ENCODE measurements at regions not wholly inside any gene's neighbourhood (a gene's known extent, or its start where the extent isn't known, plus 50 kb on each side); places are given as distances from the start of the nearest gene placed in this dataset.

- H3K9me3 ChIP-seq = no peaks in the 10 kb centered on the region
- H3K27me3 ChIP-seq = no peaks in the 10 kb centered on the region
- H3K4me1 ChIP-seq = no peaks in the 10 kb centered on the region
- no peak for TF ChIP-seq POLR2A (IDR thresholded peaks at IDR 0.05)
- TF ChIP-seq, protein P1, sequence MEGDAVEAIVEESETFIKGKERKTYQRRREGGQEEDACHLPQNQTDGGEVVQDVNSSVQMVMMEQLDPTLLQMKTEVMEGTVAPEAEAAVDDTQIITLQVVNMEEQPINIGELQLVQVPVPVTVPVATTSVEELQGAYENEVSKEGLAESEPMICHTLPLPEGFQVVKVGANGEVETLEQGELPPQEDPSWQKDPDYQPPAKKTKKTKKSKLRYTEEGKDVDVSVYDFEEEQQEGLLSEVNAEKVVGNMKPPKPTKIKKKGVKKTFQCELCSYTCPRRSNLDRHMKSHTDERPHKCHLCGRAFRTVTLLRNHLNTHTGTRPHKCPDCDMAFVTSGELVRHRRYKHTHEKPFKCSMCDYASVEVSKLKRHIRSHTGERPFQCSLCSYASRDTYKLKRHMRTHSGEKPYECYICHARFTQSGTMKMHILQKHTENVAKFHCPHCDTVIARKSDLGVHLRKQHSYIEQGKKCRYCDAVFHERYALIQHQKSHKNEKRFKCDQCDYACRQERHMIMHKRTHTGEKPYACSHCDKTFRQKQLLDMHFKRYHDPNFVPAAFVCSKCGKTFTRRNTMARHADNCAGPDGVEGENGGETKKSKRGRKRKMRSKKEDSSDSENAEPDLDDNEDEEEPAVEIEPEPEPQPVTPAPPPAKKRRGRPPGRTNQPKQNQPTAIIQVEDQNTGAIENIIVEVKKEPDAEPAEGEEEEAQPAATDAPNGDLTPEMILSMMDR (IDR thresholded peaks at IDR 0.05) = no peak
- H3K4me3 ChIP-seq = no peak overlapping the region
- H3K27ac ChIP-seq = no peak overlapping the region
- no peaks in the 10 kb centered on the region for H3K36me3 ChIP-seq
- WGBS, 4 donors = 94 to 98% (median 96%) methylated on average over 10 of the region's 10 CpGs
- intact Hi-C loops (cut with DNase I) = no loop called here
- DNase-seq (no peak), ATAC-seq (no peak)
Observed at GRCh38 chr2:82819951-82820350, 1639.1 kb downstream of the SUCLG1 start.

DNA sequence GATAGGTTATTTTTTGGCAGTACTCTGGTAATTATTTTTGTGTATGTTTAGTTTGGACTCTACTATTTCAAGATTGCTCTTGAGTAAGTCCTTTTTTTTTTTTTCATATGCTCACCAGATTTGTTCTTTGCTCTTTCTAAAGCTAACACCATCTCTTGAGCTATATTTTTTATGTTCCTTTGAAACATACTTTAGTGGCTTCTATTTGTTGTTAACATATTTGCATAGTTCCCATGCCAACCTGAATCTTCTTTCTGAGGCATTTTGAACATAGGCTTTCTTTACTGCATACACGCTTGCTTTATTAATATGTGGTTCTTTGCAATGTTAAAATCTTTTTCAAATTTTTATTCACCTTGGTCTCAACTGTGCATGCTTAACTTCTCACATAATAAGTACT is 1644.9 kb downstream of the SUCLG1 start:
- ATAC-seq (no peak), DNase-seq (no peak)
- Histone ChIP-seq H3K9me3 (no peaks in the 10 kb centered on the region), H3K27ac (no peak overlapping the region), H3K4me1 (no peaks in the 10 kb centered on the region), H3K36me3 (no peaks in the 10 kb centered on the region), H3K27me3 (no peaks in the 10 kb centered on the region), H3K4me3 (no peak overlapping the region)
- WGBS, 4 donors = 89 to 100% (median 94%) methylated on average over 1 of the region's 1 CpG
- intact Hi-C loops (cut with DNase I) = no loop called here
- no peak for TF ChIP-seq POLR2A (IDR thresholded peaks at IDR 0.05)
- TF ChIP-seq, protein P1 (IDR thresholded peaks at IDR 0.05) = no peak

DNA sequence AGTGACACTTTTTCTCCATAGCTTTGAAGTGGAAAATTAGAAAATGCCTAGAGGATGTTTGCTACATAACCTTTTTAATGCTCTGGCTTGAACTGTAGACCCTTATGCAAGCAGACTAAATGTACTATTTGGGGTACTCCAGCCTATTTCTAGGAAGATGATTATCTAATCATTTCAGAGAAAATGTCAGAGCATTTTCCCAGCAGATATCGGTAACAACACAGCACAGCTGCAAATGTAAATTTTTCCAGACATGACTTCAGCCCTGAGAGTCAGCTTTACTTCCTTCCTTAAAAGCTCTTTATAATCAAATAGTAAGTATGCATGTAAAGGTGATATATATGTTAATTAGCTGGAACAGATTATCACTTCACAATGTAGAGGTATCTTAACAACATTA is 1647.1 kb downstream of the SUCLG1 start:
- no peak overlapping the region for H3K4me3 ChIP-seq
- DNase-seq (no peak), ATAC-seq (no peak)
- H3K27me3 ChIP-seq = no peaks in the 10 kb centered on the region
- TF ChIP-seq POLR2A (IDR thresholded peaks at IDR 0.05) = no peak
- TF ChIP-seq, protein P1 (IDR thresholded peaks at IDR 0.05) = no peak
- H3K27ac ChIP-seq = no peak overlapping the region
- WGBS, 4 donors = 24 to 30% (median 28%) methylated on average over 1 of the region's 1 CpG
- H3K9me3 ChIP-seq = peaks cover 0 to 2% (median 0%) of the 10 kb centered on the region in 12 donors
- no peaks in the 10 kb centered on the region for H3K4me1 ChIP-seq
- intact Hi-C loops (cut with DNase I) = no loop called here
- no peaks in the 10 kb centered on the region for H3K36me3 ChIP-seq

DNA sequence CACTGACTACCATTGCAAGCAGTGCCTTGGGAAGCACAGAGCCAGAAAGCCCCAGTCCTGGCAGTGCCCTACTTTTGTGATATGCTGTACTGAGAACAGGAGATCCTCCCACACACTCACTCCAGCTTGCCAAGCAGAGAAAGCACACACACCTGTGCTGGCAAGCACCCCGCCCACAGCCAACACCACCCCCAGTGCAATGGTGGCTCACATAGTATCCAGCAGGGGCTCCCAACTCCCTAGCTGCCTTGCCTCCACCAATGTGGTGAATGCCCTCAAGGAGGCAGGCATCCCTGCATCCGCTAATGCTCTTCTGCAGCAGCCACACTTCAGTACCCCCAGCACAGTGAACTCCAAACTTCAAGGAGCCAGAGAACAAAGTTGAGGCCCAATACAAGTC is 1655.8 kb downstream of the SUCLG1 start:
- 80 to 100% (median 95%) methylated on average over 2 of the region's 2 CpGs for WGBS, 4 donors
- DNase-seq = no peak
- TF ChIP-seq POLR2A (IDR thresholded peaks at IDR 0.05) = no peak
- TF ChIP-seq, protein P1 (IDR thresholded peaks at IDR 0.05) = no peak
- H3K4me1 ChIP-seq = no peaks in the 10 kb centered on the region
- H3K4me3 ChIP-seq = no peak overlapping the region
- intact Hi-C loops (cut with DNase I) = no loop called here
- ATAC-seq = no peak
- no peaks in the 10 kb centered on the region for H3K36me3 ChIP-seq
- H3K27me3 ChIP-seq = no peaks in the 10 kb centered on the region
- peaks cover 0 to 42% (median 20%) of the 10 kb centered on the region in 12 donors for H3K9me3 ChIP-seq
- no peak overlapping the region for H3K27ac ChIP-seq

Measured in heart left ventricle (tissue), 16 donors.